Caco-2 (cell line): ENCODE measurements at regions not wholly inside any gene's neighbourhood (a gene's known extent, or its start where the extent isn't known, plus 50 kb on each side); places are given as distances from the start of the nearest gene placed in this dataset.
"Not testable (repeated sequence)": the region's sequence is repeated elsewhere in the genome, so short reads cannot be mapped to it uniquely, and the experiment has no call there.

Experiments used
- BruUV-seq: library from RNA; stranded (reverse); fragments of 400-500 nt; replicated peaks from 2 replicates; lab custom pipeline; 2021; lab: Mats Ljungman, UMichigan
- CTCF ChIA-PET: fragments of 300-600 bp; sonication (Branson Sonifier 250); formaldehyde crosslinking; loops from one replicate; lab custom pipeline; 2022; ENCODE audit warnings: antibody characterized with exemption; lab: Charles Lee
- POLR2A ChIA-PET: fragments of 300-600 bp; sonication (Branson Sonifier 250); formaldehyde crosslinking; loops from one replicate; lab custom pipeline; 2022; ENCODE audit warnings: antibody characterized with exemption; lab: Charles Lee
- DNase-seq, 2 experiments: peaks; one replicate each; pipeline versions ENCODE4 v3.0.0 to v3.0.0-alpha.2; 2020 to 2022
- H3K27me3 ChIP-seq: replicated peaks from 2 replicates; pipeline ENCODE4 v1.6.0; 2011; ENCODE audit warnings: low read length; ENCODE audit not compliant: control insufficient read depth, insufficient read depth
- H3K36me3 ChIP-seq: 2 replicates; pipeline ENCODE4 v1.5.1; 2011; ENCODE audit warnings: low read length; ENCODE audit not compliant: control insufficient read depth, insufficient read depth
- H3K4me1 ChIP-seq: fragments of 250-450 bp; sonication (Bioruptor Pico); 2 replicates; pipeline ENCODE4 v1.5.1; 2020; ENCODE audit warnings: mild to moderate bottlenecking
- H3K4me3 ChIP-seq: 2 replicates; pipeline ENCODE4 v1.5.1; 2011; ENCODE audit warnings: low read depth, mild to moderate bottlenecking, control low read depth, low read length
- H3K9me3 ChIP-seq: fragments of 250-450 bp; sonication (Bioruptor Pico); 2 replicates; pipeline ENCODE4 v1.5.1; 2020; ENCODE audit warnings: mild to moderate bottlenecking, moderate library complexity
- H3K27ac Mint-ChIP-seq: one replicate; pipeline ENCODE4 v1.8.0; 2022; ENCODE audit warnings: mixed read lengths; ENCODE audit not compliant: unreplicated experiment
- H3K27me3 Mint-ChIP-seq: one replicate; pipeline ENCODE4 v1.8.0; 2022; ENCODE audit warnings: mixed read lengths; ENCODE audit not compliant: insufficient read depth, unreplicated experiment
- H3K36me3 Mint-ChIP-seq: one replicate; pipeline ENCODE4 v1.8.0; 2022; ENCODE audit warnings: mild to moderate bottlenecking, mixed read lengths; ENCODE audit not compliant: insufficient read depth, unreplicated experiment
- H3K4me1 Mint-ChIP-seq: one replicate; pipeline ENCODE4 v1.8.0; 2022; ENCODE audit warnings: low read depth, mixed read lengths; ENCODE audit not compliant: unreplicated experiment
- H3K4me3 Mint-ChIP-seq: one replicate; pipeline ENCODE4 v1.8.0; 2022; ENCODE audit warnings: mild to moderate bottlenecking, moderate library complexity, mixed read lengths; ENCODE audit not compliant: unreplicated experiment
- H3K9me3 Mint-ChIP-seq: one replicate; pipeline ENCODE4 v1.8.0; 2022; ENCODE audit warnings: mixed read lengths; ENCODE audit not compliant: unreplicated experiment
- CTCF ChIP-seq, 2 experiments: fragments of 200-600 bp in 1 of 2; IDR thresholded peaks; 1 replicate in 1 of 2; 2 replicates in 1 of 2; pipeline versions ENCODE4 v1.5.1 to v1.8.0; 2011 to 2022; ENCODE audit warnings: antibody characterized with exemption in 1 of 2, control low read depth in 1 of 2, inconsistent platforms in 1 of 2, low read depth in 1 of 2, low read length in 1 of 2, mild to moderate bottlenecking in 1 of 2, moderate library complexity in 1 of 2; ENCODE audit not compliant: insufficient read depth in 1 of 2, severe bottlenecking in 1 of 2, unreplicated experiment in 1 of 2
- intact Hi-C: fragments of 100-400 bp; cut with micrococcal nuclease; formaldehyde crosslinking; loops from one replicate; pipeline ENCODE4 v1.10.0; 2022; ENCODE audit not compliant: unreplicated experiment

GRCh38 chr4:17009871-17010367, 111.5 kb upstream of the LDB2 start:
- H3K4me3 ChIP-seq = no peak overlapping the region
- ChIA-PET CTCF (no interaction called here), POLR2A (no interaction called here)
- Mint-ChIP-seq H3K4me3 (no peak overlapping the region), H3K9me3 (no peaks in the 10 kb centered on the region), H3K4me1 (no peaks in the 10 kb centered on the region), H3K27ac (no peak overlapping the region), H3K36me3 (no peaks in the 10 kb centered on the region), H3K27me3 (peaks cover 6% of the 10 kb centered on the region)
- DNase-seq = no peak
- H3K27me3 ChIP-seq = no peaks in the 10 kb centered on the region
- BruUV-seq = no TSS peak
- H3K4me1 ChIP-seq = no peaks in the 10 kb centered on the region
- no peaks in the 10 kb centered on the region for H3K9me3 ChIP-seq
- no peak for TF ChIP-seq CTCF (IDR thresholded peaks at IDR 0.05; ENCODE audit: insufficient read depth in 1 of 2, low read depth in 1 of 2, low read length in 1 of 2, severe bottlenecking in 1 of 2, unreplicated experiment in 1 of 2)
- no peaks in the 10 kb centered on the region for H3K36me3 ChIP-seq
- intact Hi-C loops = no loop called here

GRCh38 chr4:17008834-17009345, 110.4 kb upstream of the LDB2 start:
- H3K27ac Mint-ChIP-seq = no peak overlapping the region
- DNase-seq = no peak
- intact Hi-C loops = no loop called here
- no peaks in the 10 kb centered on the region for H3K9me3 ChIP-seq
- no peaks in the 10 kb centered on the region for H3K9me3 Mint-ChIP-seq
- no peak overlapping the region for H3K4me3 ChIP-seq
- no peaks in the 10 kb centered on the region for H3K27me3 ChIP-seq
- ChIA-PET POLR2A (no interaction called here), CTCF (no interaction called here)
- H3K27me3 Mint-ChIP-seq = peaks cover 8% of the 10 kb centered on the region
- no peak overlapping the region for H3K4me3 Mint-ChIP-seq
- no peaks in the 10 kb centered on the region for H3K36me3 ChIP-seq
- H3K36me3 Mint-ChIP-seq = no peaks in the 10 kb centered on the region
- no peaks in the 10 kb centered on the region for H3K4me1 ChIP-seq
- H3K4me1 Mint-ChIP-seq = no peaks in the 10 kb centered on the region
- BruUV-seq = no TSS peak
- TF ChIP-seq CTCF (IDR thresholded peaks at IDR 0.05; ENCODE audit: insufficient read depth in 1 of 2, low read depth in 1 of 2, low read length in 1 of 2, severe bottlenecking in 1 of 2, unreplicated experiment in 1 of 2) = no peak

- H3K4me1 Mint-ChIP-seq, H3K9me3 ChIP-seq, H3K36me3 Mint-ChIP-seq, H3K36me3 ChIP-seq, BruUV-seq, intact Hi-C loops, H3K27me3 ChIP-seq, DNase-seq, POLR2A ChIA-PET, H3K9me3 Mint-ChIP-seq, H3K4me3 Mint-ChIP-seq, H3K4me1 ChIP-seq, H3K27ac Mint-ChIP-seq, CTCF ChIA-PET, H3K4me3 ChIP-seq: not testable (repeated sequence)
- H3K27me3 Mint-ChIP-seq = peaks cover 13% of the 10 kb centered on the region
Measured at GRCh38 chr4:17003606-17004392, 105.4 kb upstream of the LDB2 start.
